IMR-90 (cell line): ENCODE measurements at regions not wholly inside any gene's neighbourhood (a gene's known extent, or its start where the extent isn't known, plus 50 kb on each side); places are given as distances from the start of the nearest gene placed in this dataset.

Experiments
- ATAC-seq: fragments of 200-7000 bp; cut with Tn5 transposase; 2 replicates; pipeline ENCODE4 v1.9.1; 2020; ENCODE audit warnings: low read depth, mild to moderate bottlenecking, moderate library complexity
- BruUV-seq: library from RNA; stranded (reverse); fragments of 400-500 nt; replicated peaks from 2 replicates; lab custom pipeline; 2021; lab: Mats Ljungman, UMichigan
- CTCF ChIA-PET: fragments of 300-600 bp; formaldehyde crosslinking; extraction: SDS; loops from one replicate; lab custom pipeline; 2021; ENCODE audit warnings: antibody characterized with exemption; lab: Yijun Ruan, JAX
- POLR2A ChIA-PET: fragments of 300-600 bp; sonication (Branson Sonifier 250); formaldehyde crosslinking; loops from one replicate; lab custom pipeline; 2022; ENCODE audit warnings: antibody characterized with exemption; ENCODE audit not compliant: unreplicated experiment; lab: Charles Lee
- DNase-seq: peaks from one replicate; pipeline ENCODE4 v3.0.0; 2013
- H2AFZ ChIP-seq: replicated peaks from 2 replicates; pipeline ENCODE3; 2013; ENCODE audit warnings: low read length, mild to moderate bottlenecking; ENCODE audit not compliant: poor library complexity
- H2AK5ac ChIP-seq: 2 replicates; pipeline ENCODE4 v1.6.1; 2013; ENCODE audit warnings: low read depth, low read length, inconsistent platforms
- H2AK9ac ChIP-seq: replicated peaks from 2 replicates; pipeline ENCODE3; 2013; ENCODE audit warnings: mild to moderate bottlenecking, low read depth, low read length, moderate library complexity; ENCODE audit not compliant: poor library complexity
- H2BK120ac ChIP-seq: 2 replicates; pipeline ENCODE4 v1.6.1; 2013; ENCODE audit warnings: low read depth, low read length, inconsistent platforms
- H2BK15ac ChIP-seq: 3 replicates; pipeline ENCODE4 v1.6.1; 2013; ENCODE audit warnings: low read depth, low read length, inconsistent platforms
- H2BK20ac ChIP-seq: 2 replicates; pipeline ENCODE4 v1.6.1; 2013; ENCODE audit warnings: low read depth, mild to moderate bottlenecking, inconsistent platforms, low read length, moderate library complexity
- H2BK5ac ChIP-seq: 2 replicates; pipeline ENCODE4 v1.6.1; 2013; ENCODE audit warnings: mild to moderate bottlenecking, low read depth, low read length, inconsistent platforms; ENCODE audit not compliant: poor library complexity, severe bottlenecking
- H3K14ac ChIP-seq: replicated peaks from 2 replicates; pipeline ENCODE4 v1.6.1; 2013; ENCODE audit warnings: low read depth, low read length, inconsistent platforms
- H3K18ac ChIP-seq: 2 replicates; pipeline ENCODE4 v1.6.1; 2013; ENCODE audit warnings: low read depth, low read length, control low read depth
- H3K23ac ChIP-seq: 2 replicates; pipeline ENCODE4 v1.6.1; 2013; ENCODE audit warnings: low read depth, low read length, inconsistent platforms
- H3K27ac ChIP-seq: 2 replicates; pipeline ENCODE4 v1.5.1; 2013; ENCODE audit warnings: mild to moderate bottlenecking, control low read depth, low read length; ENCODE audit not compliant: insufficient read depth
- H3K27me3 ChIP-seq: 2 replicates; pipeline ENCODE4 v1.6.1; 2013; ENCODE audit warnings: low read length; ENCODE audit not compliant: control insufficient read depth, insufficient read depth
- H3K36me3 ChIP-seq: 2 replicates; pipeline ENCODE4 v1.6.1; 2013; ENCODE audit warnings: low read length, mixed read lengths; ENCODE audit not compliant: control insufficient read depth, insufficient read depth
- H3K4ac ChIP-seq: 2 replicates; pipeline ENCODE4 v1.6.1; 2013; ENCODE audit warnings: low read depth, low read length, inconsistent platforms
- H3K4me1 ChIP-seq: 2 replicates; pipeline ENCODE4 v1.6.1; 2013; ENCODE audit warnings: low read length, mixed read lengths; ENCODE audit not compliant: control insufficient read depth, insufficient read depth
- H3K4me2 ChIP-seq: 2 replicates; pipeline ENCODE4 v1.6.1; 2013; ENCODE audit warnings: low read depth, mild to moderate bottlenecking, control low read depth, low read length, moderate library complexity
- H3K4me3 ChIP-seq: 2 replicates; pipeline ENCODE4 v1.5.1; 2013; ENCODE audit warnings: low read depth, mild to moderate bottlenecking, control low read depth, low read length, moderate library complexity; ENCODE audit not compliant: insufficient read depth
- H3K56ac ChIP-seq: 2 replicates; pipeline ENCODE4 v1.6.1; 2013; ENCODE audit warnings: low read length, inconsistent platforms; ENCODE audit not compliant: insufficient read depth; ENCODE audit errors: extremely low read depth
- H3K79me1 ChIP-seq, 2 experiments: 2 replicates each; pipeline ENCODE4 v1.6.1; 2013; ENCODE audit warnings: low read length in 2 of 2, inconsistent platforms in 1 of 2, low read depth in 1 of 2
- H3K9ac ChIP-seq: 2 replicates; pipeline ENCODE4 v1.6.1; 2013; ENCODE audit warnings: low read depth, low read length, control low read depth
- H3K9me1 ChIP-seq: 2 replicates; pipeline ENCODE4 v1.6.1; 2013; ENCODE audit warnings: low read length, inconsistent platforms; ENCODE audit not compliant: insufficient read depth
- H3K9me3 ChIP-seq: 2 replicates; pipeline ENCODE4 v1.6.1; 2013; ENCODE audit warnings: low read length; ENCODE audit not compliant: control insufficient read depth, insufficient read depth
- H4K20me1 ChIP-seq: 2 replicates; pipeline ENCODE4 v1.6.1; 2013; ENCODE audit warnings: low read length, inconsistent platforms; ENCODE audit not compliant: insufficient read depth
- H4K5ac ChIP-seq: 2 replicates; pipeline ENCODE4 v1.6.1; 2013; ENCODE audit warnings: mild to moderate bottlenecking, low read depth, low read length, control low read depth
- H4K8ac ChIP-seq, 2 experiments: 2 replicates each; pipeline ENCODE4 v1.6.1; 2013; ENCODE audit warnings: low read depth in 2 of 2, low read length in 2 of 2, control low read depth in 1 of 2, inconsistent platforms in 1 of 2
- H4K91ac ChIP-seq: 2 replicates; pipeline ENCODE4 v1.6.1; 2013; ENCODE audit warnings: low read depth, low read length, inconsistent platforms; ENCODE audit not compliant: insufficient read depth
- CEBPB ChIP-seq: IDR thresholded peaks from 2 replicates; pipeline ENCODE4 v1.6.1; 2012; ENCODE audit warnings: low read depth, low read length, improper control_type of control experiment
- CTCF ChIP-seq: conservative IDR thresholded peaks from 2 replicates; pipeline ENCODE4 v1.5.1; 2012; ENCODE audit warnings: mild to moderate bottlenecking, low read depth, low read length, improper control_type of control experiment
- FOS ChIP-seq: fragments of 150-350 bp; IDR thresholded peaks from 2 replicates; pipeline ENCODE4 v1.6.1; 2016; ENCODE audit warnings: low read depth, low read length
- MAFK ChIP-seq: IDR thresholded peaks from 2 replicates; pipeline ENCODE4 v1.6.1; 2012; ENCODE audit warnings: low read depth, low read length, improper control_type of control experiment
- MXI1 ChIP-seq: IDR thresholded peaks from 2 replicates; pipeline ENCODE4 v1.6.1; 2012; ENCODE audit warnings: low read depth, mild to moderate bottlenecking, low read length, moderate library complexity, borderline replicate concordance
- NFE2L2 ChIP-seq: fragments of 150-350 bp; IDR thresholded peaks from 2 replicates; pipeline ENCODE4 v1.6.1; 2016; ENCODE audit warnings: low read depth, mild to moderate bottlenecking, low read length
- RAD21 ChIP-seq: IDR thresholded peaks from 2 replicates; pipeline ENCODE4 v1.6.1; 2012; ENCODE audit warnings: low read length, improper control_type of control experiment
- SMC3 ChIP-seq: fragments of 150-350 bp; IDR thresholded peaks from 2 replicates; pipeline ENCODE4 v1.6.1; 2016; ENCODE audit warnings: low read depth, mild to moderate bottlenecking, antibody characterized with exemption, low read length, moderate library complexity
- USF2 ChIP-seq: fragments of 150-350 bp; IDR thresholded peaks from 2 replicates; pipeline ENCODE4 v1.6.1; 2017; ENCODE audit warnings: mild to moderate bottlenecking, antibody characterized with exemption, low read length, low read depth
- WGBS, 2 experiments: methylation state at CpG; one replicate each; pipeline versions ENCODE4 v1.1.5 to v1.1.7; 2013; ENCODE audit warnings: missing lambda C conversion rate in 2 of 2; ENCODE audit not compliant: insufficient read length in 1 of 2; ENCODE audit errors: extremely low coverage in 2 of 2; 5-methylcytosine and 5-hydroxymethylcytosine counted together
- dilution Hi-C: fragments of 300-500 bp; cut with HindIII; formaldehyde crosslinking; loops from one replicate; pipeline ENCODE4 v1.14.3; 2018; ENCODE audit warnings: low sequenced_read_pairs; ENCODE audit not compliant: unreplicated experiment
- in situ Hi-C: fragments of 300-500 bp; cut with MboI; formaldehyde crosslinking; loops from 3 replicates; pipeline ENCODE4 v1.14.3; 2019; ENCODE audit warnings: low sequenced_read_pairs, inconsistent platforms, mixed read lengths
- intact Hi-C: fragments of 100-400 bp; cut with micrococcal nuclease; formaldehyde crosslinking; loops from 2 replicates; pipeline ENCODE4 v1.10.0; 2022

GRCh38 chr18:44508474-44508873 is 172.2 kb upstream of the SETBP1 start:
- Histone ChIP-seq H3K27ac (no peak overlapping the region), H3K9me3 (no peaks in the 10 kb centered on the region), H2AFZ (no peak overlapping the region), H3K27me3 (no peaks in the 10 kb centered on the region), H3K56ac (no peak overlapping the region), H2BK15ac (no peak overlapping the region), H3K9ac (no peak overlapping the region), H3K4me3 (no peak overlapping the region), H3K9me1 (no peaks in the 10 kb centered on the region), H3K36me3 (no peaks in the 10 kb centered on the region), H4K5ac (no peak overlapping the region), H4K8ac (no peak overlapping the region), H2AK5ac (no peak overlapping the region), H4K20me1 (no peaks in the 10 kb centered on the region), H2BK5ac (no peak overlapping the region), H3K4ac (no peak overlapping the region), H3K18ac (no peak overlapping the region), H3K14ac (no peak overlapping the region), H3K23ac (no peak overlapping the region), H2BK120ac (no peak overlapping the region), H3K79me1 (no peaks in the 10 kb centered on the region), H3K4me2 (no peak overlapping the region), H3K4me1 (no peaks in the 10 kb centered on the region), H2BK20ac (no peak overlapping the region), H2AK9ac (no peak overlapping the region), H4K91ac (no peak overlapping the region)
- ATAC-seq, result no peak
- no TSS peak for BruUV-seq
- DNase-seq, result no peak
- POLR2A ChIA-PET, result no interaction called here
- dilution Hi-C loops (no loop called here), intact Hi-C loops (no loop called here), in situ Hi-C loops (no loop called here)
- no peak for TF ChIP-seq MXI1
- no peak for TF ChIP-seq RAD21
- no peak for TF ChIP-seq NFE2L2
- no peak for TF ChIP-seq USF2
- no peak for TF ChIP-seq MAFK
- no peak for TF ChIP-seq FOS
- no peak for TF ChIP-seq SMC3
- TF ChIP-seq CTCF, result no peak
- no peak for TF ChIP-seq CEBPB
- CTCF ChIA-PET, result interaction anchor here (0.6 kb wide), 1 partner anchor 103 kb away, joined by 3 read pairs; no protein-coding TSS in a partner anchor
- WGBS, 2 experiments, result no CpG with 5 or more reads among the region's 3 CpGs
